ENCODE measurements at regions not wholly inside any gene's neighbourhood (a gene's known extent, or its start where the extent isn't known, plus 50 kb on each side); places are given as distances from the start of the nearest gene placed in this dataset.

- DNase-seq = no peak
- FAIRE-seq = no peak
These were observed 443.8 kb downstream of the TENT5A start for GRCh38 chr6:81308577-81309279.

GRCh38 chr6:81307651-81308214 is 444.7 kb downstream of the TENT5A start:
- intact Hi-C loops (cut with DNase I) = no loop called here
- no peak overlapping the region for H3K4me3 ChIP-seq (ENCODE audit: low read length in 3 of 3)
- no peak overlapping the region for H3K9ac ChIP-seq (ENCODE audit: low read length in 3 of 3)
- no peaks in the 10 kb centered on the region for H3K27me3 ChIP-seq (ENCODE audit: control insufficient read depth, insufficient read depth, low read length)
- H3K27ac ChIP-seq (ENCODE audit: low read depth in 2 of 2, low read length in 2 of 2) = no peak overlapping the region
- no peaks in the 10 kb centered on the region for H3K4me1 ChIP-seq (ENCODE audit: control insufficient read depth in 2 of 3, insufficient read depth in 2 of 3, low read depth in 1 of 3, low read length in 3 of 3)
- no peak for DNase-seq
- no peaks in the 10 kb centered on the region for H3K36me3 ChIP-seq (ENCODE audit: control insufficient read depth in 2 of 3, insufficient read depth in 3 of 3, low read length in 3 of 3)
- no peaks in the 10 kb centered on the region for H3K9me3 ChIP-seq (ENCODE audit: control insufficient read depth in 2 of 3, insufficient read depth in 1 of 3, low read length in 3 of 3)
- TF ChIP-seq CTCF (IDR thresholded peaks at IDR 0.05; ENCODE audit: borderline replicate concordance, extremely low read depth, insufficient read depth) = no peak
- FAIRE-seq = no peak

More at GRCh38 chr6:81308577-81309279, 443.8 kb downstream of the TENT5A start:
- no peak overlapping the region for H3K4me3 ChIP-seq (ENCODE audit: low read length in 3 of 3)
- no peak for TF ChIP-seq CTCF (IDR thresholded peaks at IDR 0.05; ENCODE audit: borderline replicate concordance, extremely low read depth, insufficient read depth)
- H3K36me3 ChIP-seq (ENCODE audit: control insufficient read depth in 2 of 3, insufficient read depth in 3 of 3, low read length in 3 of 3) = no peaks in the 10 kb centered on the region
- no peak overlapping the region for H3K27ac ChIP-seq (ENCODE audit: low read depth in 2 of 2, low read length in 2 of 2)
- H3K27me3 ChIP-seq (ENCODE audit: control insufficient read depth, insufficient read depth, low read length) = no peaks in the 10 kb centered on the region
- intact Hi-C loops (cut with DNase I) = no loop called here
- H3K9ac ChIP-seq (ENCODE audit: low read length in 3 of 3) = no peak overlapping the region
- H3K9me3 ChIP-seq (ENCODE audit: control insufficient read depth in 2 of 3, insufficient read depth in 1 of 3, low read length in 3 of 3) = peaks cover 0 to 3% (median 0%) of the 10 kb centered on the region in 3 donors
- no peaks in the 10 kb centered on the region for H3K4me1 ChIP-seq (ENCODE audit: control insufficient read depth in 2 of 3, insufficient read depth in 2 of 3, low read depth in 1 of 3, low read length in 3 of 3)

GRCh38 chr6:81304466-81304865 is 448.0 kb downstream of the TENT5A start:
- no peak for TF ChIP-seq CTCF (IDR thresholded peaks at IDR 0.05; ENCODE audit: borderline replicate concordance, extremely low read depth, insufficient read depth)
- Histone ChIP-seq H3K36me3 (ENCODE audit: control insufficient read depth in 2 of 3, insufficient read depth in 3 of 3, low read length in 3 of 3) (no peaks in the 10 kb centered on the region), H3K9ac (ENCODE audit: low read length in 3 of 3) (no peak overlapping the region), H3K4me3 (ENCODE audit: low read length in 3 of 3) (no peak overlapping the region), H3K4me1 (ENCODE audit: control insufficient read depth in 2 of 3, insufficient read depth in 2 of 3, low read depth in 1 of 3, low read length in 3 of 3) (no peaks in the 10 kb centered on the region), H3K27ac (ENCODE audit: low read depth in 2 of 2, low read length in 2 of 2) (no peak overlapping the region), H3K27me3 (ENCODE audit: control insufficient read depth, insufficient read depth, low read length) (no peaks in the 10 kb centered on the region), H3K9me3 (ENCODE audit: control insufficient read depth in 2 of 3, insufficient read depth in 1 of 3, low read length in 3 of 3) (no peaks in the 10 kb centered on the region)
- DNase-seq = no peak
- intact Hi-C loops (cut with DNase I) = no loop called here
- FAIRE-seq = no peak

Data from kidney (tissue), 13 donors.